T-helper 2 cell treated with Interferon-gamma antibody and Interleukin-4, amounts not matched to agents 5 μg/mL and 100 μg/mL, for 36 hours (primary cell): ENCODE measurements at regions not wholly inside any gene's neighbourhood (a gene's known extent, or its start where the extent isn't known, plus 50 kb on each side); places are given as distances from the start of the nearest gene placed in this dataset.

Experiments
- DNase-seq: peaks from one replicate; pipeline ENCODE4 v3.0.0; 2021; ENCODE audit warnings: low spot score
- H3K27ac Mint-ChIP-seq: one replicate; pipeline ENCODE4 v1.8.0; 2021; ENCODE audit warnings: mild to moderate bottlenecking, mixed read lengths
- H3K27me3 Mint-ChIP-seq: one replicate; pipeline ENCODE4 v1.8.0; 2021; ENCODE audit warnings: low read depth, mixed read lengths
- H3K36me3 Mint-ChIP-seq: one replicate; pipeline ENCODE4 v1.8.0; 2021; ENCODE audit warnings: low read depth, mixed read lengths
- H3K4me1 Mint-ChIP-seq: one replicate; pipeline ENCODE4 v1.8.0; 2021; ENCODE audit warnings: low read depth, mixed read lengths
- H3K4me3 Mint-ChIP-seq: one replicate; pipeline ENCODE4 v1.8.0; 2022; ENCODE audit warnings: mild to moderate bottlenecking, moderate library complexity, mixed read lengths
- H3K9me3 Mint-ChIP-seq: one replicate; pipeline ENCODE4 v1.8.0; 2021; ENCODE audit warnings: mixed read lengths

GRCh38 chr10:111131168-111131799 is 54.5 kb downstream of the ADRA2A start:
- no peaks in the 10 kb centered on the region for H3K36me3 Mint-ChIP-seq
- H3K4me3 Mint-ChIP-seq = no peak overlapping the region
- no peaks in the 10 kb centered on the region for H3K4me1 Mint-ChIP-seq
- H3K27me3 Mint-ChIP-seq = peaks cover 25% of the 10 kb centered on the region
- no peaks in the 10 kb centered on the region for H3K9me3 Mint-ChIP-seq
- H3K27ac Mint-ChIP-seq = no peak overlapping the region
- DNase-seq = no peak

- Mint-ChIP-seq H3K36me3 (no peaks in the 10 kb centered on the region), H3K9me3 (no peaks in the 10 kb centered on the region), H3K27me3 (peaks cover 22% of the 10 kb centered on the region), H3K4me3 (no peak overlapping the region), H3K27ac (no peak overlapping the region), H3K4me1 (no peaks in the 10 kb centered on the region)
- no peak for DNase-seq
Observed at GRCh38 chr10:111137007-111137406, 60.2 kb downstream of the ADRA2A start.

GRCh38 chr10:111137587-111137986 is 60.8 kb downstream of the ADRA2A start:
- Mint-ChIP-seq H3K27me3 (peaks cover 20% of the 10 kb centered on the region), H3K9me3 (no peaks in the 10 kb centered on the region), H3K36me3 (no peaks in the 10 kb centered on the region), H3K4me1 (no peaks in the 10 kb centered on the region), H3K4me3 (no peak overlapping the region), H3K27ac (no peak overlapping the region)
- DNase-seq = no peak

- no peak for DNase-seq
- peaks cover 15% of the 10 kb centered on the region for H3K27me3 Mint-ChIP-seq
- H3K4me1 Mint-ChIP-seq = no peaks in the 10 kb centered on the region
- no peak overlapping the region for H3K4me3 Mint-ChIP-seq
- H3K9me3 Mint-ChIP-seq = no peaks in the 10 kb centered on the region
- no peaks in the 10 kb centered on the region for H3K36me3 Mint-ChIP-seq
- no peak overlapping the region for H3K27ac Mint-ChIP-seq
Observed at GRCh38 chr10:111138544-111138943, 61.7 kb downstream of the ADRA2A start.

- Mint-ChIP-seq H3K27ac (no peak overlapping the region), H3K9me3 (no peaks in the 10 kb centered on the region), H3K4me3 (no peak overlapping the region), H3K27me3 (peaks cover 9% of the 10 kb centered on the region), H3K4me1 (no peaks in the 10 kb centered on the region), H3K36me3 (no peaks in the 10 kb centered on the region)
- no peak for DNase-seq
Observed at GRCh38 chr10:111139567-111139966, 62.7 kb downstream of the ADRA2A start.

GRCh38 chr10:111142092-111142768 is 65.4 kb downstream of the ADRA2A start:
- DNase-seq = no peak
- peaks cover 4% of the 10 kb centered on the region for H3K4me1 Mint-ChIP-seq
- H3K9me3 Mint-ChIP-seq = no peaks in the 10 kb centered on the region
- H3K4me3 Mint-ChIP-seq = no peak overlapping the region
- no peaks in the 10 kb centered on the region for H3K36me3 Mint-ChIP-seq
- no peak overlapping the region for H3K27ac Mint-ChIP-seq
- peaks cover 2% of the 10 kb centered on the region for H3K27me3 Mint-ChIP-seq

- no peak overlapping the region for H3K27ac Mint-ChIP-seq
- H3K9me3 Mint-ChIP-seq = no peaks in the 10 kb centered on the region
- H3K36me3 Mint-ChIP-seq = no peaks in the 10 kb centered on the region
- no peak for DNase-seq
- H3K4me1 Mint-ChIP-seq = peaks cover 4% of the 10 kb centered on the region
- H3K27me3 Mint-ChIP-seq = peaks cover 2% of the 10 kb centered on the region
- H3K4me3 Mint-ChIP-seq = no peak overlapping the region
Observed at GRCh38 chr10:111146025-111146640, 69.3 kb downstream of the ADRA2A start.

- Mint-ChIP-seq H3K4me3 (no peak overlapping the region), H3K27me3 (peaks cover 2% of the 10 kb centered on the region), H3K27ac (no peak overlapping the region), H3K4me1 (peaks cover 4% of the 10 kb centered on the region), H3K9me3 (no peaks in the 10 kb centered on the region), H3K36me3 (no peaks in the 10 kb centered on the region)
- no peak for DNase-seq
Observed at GRCh38 chr10:111148025-111148424, 71.2 kb downstream of the ADRA2A start.

- Mint-ChIP-seq H3K27me3 (no peaks in the 10 kb centered on the region), H3K36me3 (no peaks in the 10 kb centered on the region), H3K4me1 (peaks cover 4% of the 10 kb centered on the region), H3K4me3 (no peak overlapping the region), H3K27ac (no peak overlapping the region), H3K9me3 (no peaks in the 10 kb centered on the region)
- DNase-seq = no peak
Observed at GRCh38 chr10:111148440-111148839, 71.6 kb downstream of the ADRA2A start.

- Mint-ChIP-seq H3K27ac (no peak overlapping the region), H3K4me1 (peaks cover 4% of the 10 kb centered on the region), H3K27me3 (no peaks in the 10 kb centered on the region)
Observed at GRCh38 chr10:111150691-111151090, 73.9 kb downstream of the ADRA2A start.

GRCh38 chr10:111151595-111152307 is 74.9 kb downstream of the ADRA2A start:
- H3K27me3 Mint-ChIP-seq = peaks cover 5% of the 10 kb centered on the region

More at GRCh38 chr10:111150691-111151090, 73.9 kb downstream of the ADRA2A start:
- H3K36me3 Mint-ChIP-seq = no peaks in the 10 kb centered on the region
- DNase-seq = no peak
- H3K4me3 Mint-ChIP-seq = no peak overlapping the region
- H3K9me3 Mint-ChIP-seq = no peaks in the 10 kb centered on the region

GRCh38 chr10:111156754-111157153 is 79.9 kb downstream of the ADRA2A start:
- Mint-ChIP-seq H3K9me3 (no peaks in the 10 kb centered on the region), H3K36me3 (no peaks in the 10 kb centered on the region), H3K4me3 (no peak overlapping the region), H3K27ac (no peak overlapping the region), H3K27me3 (peaks cover 7% of the 10 kb centered on the region), H3K4me1 (no peaks in the 10 kb centered on the region)
- DNase-seq = no peak

More at GRCh38 chr10:111151595-111152307, 74.9 kb downstream of the ADRA2A start:
- Mint-ChIP-seq H3K4me1 (no peaks in the 10 kb centered on the region), H3K4me3 (no peak overlapping the region), H3K27ac (no peak overlapping the region), H3K36me3 (no peaks in the 10 kb centered on the region), H3K9me3 (no peaks in the 10 kb centered on the region)
- DNase-seq = no peak

- no peak overlapping the region for H3K27ac Mint-ChIP-seq
- H3K27me3 Mint-ChIP-seq = peaks cover 7% of the 10 kb centered on the region
- H3K36me3 Mint-ChIP-seq = no peaks in the 10 kb centered on the region
Observed at GRCh38 chr10:111158595-111158994, 81.8 kb downstream of the ADRA2A start.

More at GRCh38 chr10:111158595-111158994, 81.8 kb downstream of the ADRA2A start:
- H3K4me1 Mint-ChIP-seq = no peaks in the 10 kb centered on the region
- no peak overlapping the region for H3K4me3 Mint-ChIP-seq
- H3K9me3 Mint-ChIP-seq = no peaks in the 10 kb centered on the region
- no peak for DNase-seq
